Right atrium auricular region (tissue), 2 donors: ENCODE measurements at regions not wholly inside any gene's neighbourhood (a gene's known extent, or its start where the extent isn't known, plus 50 kb on each side); places are given as distances from the start of the nearest gene placed in this dataset.

Experiments
- DNase-seq: peaks from one replicate; pipeline ENCODE4 v3.0.0-alpha.2; 2019; ENCODE audit warnings: low spot score
- H3K27ac ChIP-seq, 2 donors: fragments of 200-600 bp; sonication (generic); 1 replicate in 1 of 2; 2 replicates in 1 of 2; pipeline ENCODE4 v1.5.1; 2016 to 2019
- H3K27me3 ChIP-seq, 2 donors: fragments of 200-600 bp; sonication (generic); one replicate each; pipeline versions ENCODE4 v1.5.1 to v1.6.0; 2017 to 2019
- H3K36me3 ChIP-seq: fragments of 200-600 bp; sonication (generic); one replicate; pipeline ENCODE4 v1.5.1; 2016
- H3K4me1 ChIP-seq, 2 donors: fragments of 200-600 bp; sonication (generic); one replicate each; pipeline versions ENCODE4 v1.5.1 to v1.6.0; 2017 to 2019
- H3K4me3 ChIP-seq, 2 donors: fragments of 200-600 bp; sonication (generic); 1 replicate in 1 of 2; 2 replicates in 1 of 2; pipeline ENCODE4 v1.5.1; 2017 to 2019; ENCODE audit warnings: mild to moderate bottlenecking in 1 of 2, moderate library complexity in 1 of 2
- H3K9me3 ChIP-seq, 2 donors: fragments of 200-600 bp; sonication (generic); one replicate each; pipeline ENCODE4 v1.5.1; 2019
- CTCF ChIP-seq, 2 donors: fragments of 200-600 bp; sonication (generic); IDR thresholded peaks; one replicate each; pipeline ENCODE4 v1.5.1; 2019; ENCODE audit warnings: antibody characterized with exemption in 2 of 2

DNA sequence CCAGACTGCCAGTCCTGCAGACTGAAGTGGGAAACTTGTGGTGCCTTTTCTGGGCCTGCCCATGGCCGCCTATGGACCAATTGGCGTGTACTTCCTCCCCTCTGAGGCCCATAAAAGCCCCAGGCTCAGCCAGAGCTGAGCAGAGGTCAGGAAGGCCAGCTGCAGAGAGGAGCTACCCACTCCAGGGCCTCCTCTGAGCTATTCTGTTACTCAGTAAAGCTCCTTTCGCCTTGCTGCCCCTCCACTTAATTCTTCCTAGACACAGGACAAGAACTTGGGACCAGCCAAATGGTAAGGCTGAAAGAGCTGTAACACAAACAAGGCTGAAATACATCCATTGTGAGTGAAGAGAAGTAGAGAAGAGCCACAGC is 106.4 kb downstream of the C9orf50 start:
- H3K4me3 ChIP-seq: no peak overlapping the region
- no peaks in the 10 kb centered on the region for H3K4me1 ChIP-seq
- H3K9me3 ChIP-seq: peaks cover 0 to 27% of the 10 kb centered on the region in 2 donors
- no peak overlapping the region for H3K27ac ChIP-seq
- H3K36me3 ChIP-seq: no peaks in the 10 kb centered on the region
- no peaks in the 10 kb centered on the region for H3K27me3 ChIP-seq
- TF ChIP-seq CTCF (IDR thresholded peaks at IDR 0.05): no peak
- no peak for DNase-seq

DNA sequence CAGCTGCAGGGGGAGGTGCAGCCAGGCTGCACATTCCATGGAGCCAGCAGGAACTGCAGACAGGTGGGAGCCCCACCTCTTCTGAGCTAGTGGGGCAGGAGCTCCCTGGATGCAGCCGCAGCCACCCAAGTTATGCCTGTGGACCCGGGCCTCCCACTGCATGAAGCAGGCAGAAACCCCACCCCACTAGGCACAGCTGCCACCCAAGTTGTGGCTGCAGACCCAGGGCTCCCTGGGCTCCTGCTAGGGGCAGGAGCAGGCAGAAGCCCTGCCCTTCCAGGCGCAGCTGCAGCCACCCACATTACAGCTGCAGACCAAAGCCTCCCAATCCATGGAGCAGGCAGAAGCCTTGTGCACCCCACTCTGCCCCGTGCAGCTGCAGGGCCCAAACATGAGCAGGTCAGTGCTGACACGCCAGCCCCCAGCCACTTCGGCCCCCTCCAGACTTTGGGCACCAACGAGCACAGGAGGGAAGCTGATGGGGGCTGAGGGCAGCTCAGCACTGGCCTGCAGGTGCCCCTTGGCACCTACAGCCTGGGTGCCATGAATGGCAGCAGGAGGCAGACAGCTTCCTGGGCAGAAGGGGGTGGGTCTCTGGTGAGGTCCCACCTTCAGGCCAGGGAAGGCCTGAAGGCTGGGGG is 106.9 kb downstream of the C9orf50 start:
- no peak for TF ChIP-seq CTCF (IDR thresholded peaks at IDR 0.05)
- H3K4me1 ChIP-seq: no peaks in the 10 kb centered on the region
- H3K4me3 ChIP-seq: no peak overlapping the region
- H3K27ac ChIP-seq: no peak overlapping the region
- H3K36me3 ChIP-seq: no peaks in the 10 kb centered on the region
- no peak for DNase-seq
- H3K27me3 ChIP-seq: no peaks in the 10 kb centered on the region
- H3K9me3 ChIP-seq: peaks cover 0 to 27% of the 10 kb centered on the region in 2 donors

- H3K4me1 ChIP-seq: no peaks in the 10 kb centered on the region
- no peak overlapping the region for H3K4me3 ChIP-seq
- no peak for TF ChIP-seq CTCF (IDR thresholded peaks at IDR 0.05)
- no peak for DNase-seq
- no peaks in the 10 kb centered on the region for H3K27me3 ChIP-seq
- no peaks in the 10 kb centered on the region for H3K36me3 ChIP-seq
- H3K27ac ChIP-seq: no peak overlapping the region
- peaks cover 0 to 23% of the 10 kb centered on the region in 2 donors for H3K9me3 ChIP-seq
Measured at GRCh38 chr9:129513282-129513681, 107.6 kb downstream of the C9orf50 start.

- peaks cover 0 to 14% of the 10 kb centered on the region in 2 donors for H3K9me3 ChIP-seq
- H3K36me3 ChIP-seq: no peaks in the 10 kb centered on the region
- no peak overlapping the region for H3K27ac ChIP-seq
- H3K27me3 ChIP-seq: no peaks in the 10 kb centered on the region
- TF ChIP-seq CTCF (IDR thresholded peaks at IDR 0.05): no peak
- no peak overlapping the region for H3K4me3 ChIP-seq
- no peak for DNase-seq
- H3K4me1 ChIP-seq: no peaks in the 10 kb centered on the region
Measured at GRCh38 chr9:129511285-129511900, 109.5 kb downstream of the C9orf50 start.

DNA sequence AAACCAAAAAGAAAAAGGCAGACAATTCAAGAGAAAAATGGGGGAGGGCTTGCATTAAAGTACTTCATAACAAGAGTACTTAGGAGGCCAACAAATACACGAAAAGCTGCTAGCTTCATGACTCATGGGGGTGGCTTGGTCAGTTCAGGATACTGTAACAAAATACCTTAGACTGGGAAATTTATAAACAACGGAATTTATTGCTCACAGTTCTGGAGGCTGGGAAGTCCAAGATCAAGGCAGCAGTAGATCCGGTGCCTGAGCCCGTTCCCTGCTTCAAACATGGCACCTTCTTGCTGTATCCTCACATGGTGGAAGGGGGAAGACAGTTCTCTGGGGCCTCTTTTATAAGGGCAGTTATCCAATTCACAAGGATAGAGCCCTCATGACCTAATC is 111.4 kb downstream of the C9orf50 start:
- no peaks in the 10 kb centered on the region for H3K27me3 ChIP-seq
- peaks cover 0 to 3% of the 10 kb centered on the region in 2 donors for H3K4me1 ChIP-seq
- TF ChIP-seq CTCF (IDR thresholded peaks at IDR 0.05): no peak
- peaks cover 0 to 14% of the 10 kb centered on the region in 2 donors for H3K9me3 ChIP-seq
- H3K4me3 ChIP-seq: no peak overlapping the region
- no peak overlapping the region for H3K27ac ChIP-seq
- H3K36me3 ChIP-seq: no peaks in the 10 kb centered on the region
- no peak for DNase-seq

GRCh38 chr9:129507805-129508204 is 113.1 kb downstream of the C9orf50 start:
- Histone ChIP-seq H3K9me3 (peaks cover 0 to 3% of the 10 kb centered on the region in 2 donors), H3K4me1 (peaks cover 0 to 4% of the 10 kb centered on the region in 2 donors), H3K27me3 (no peaks in the 10 kb centered on the region), H3K36me3 (peaks cover 7% of the 10 kb centered on the region), H3K27ac (no peak overlapping the region), H3K4me3 (no peak overlapping the region)
- no peak for DNase-seq
- no peak for TF ChIP-seq CTCF (IDR thresholded peaks at IDR 0.05)
